Astrocyte (in vitro differentiated cells and primary cell): ENCODE measurements at regions not wholly inside any gene's neighbourhood (a gene's known extent, or its start where the extent isn't known, plus 50 kb on each side); places are given as distances from the start of the nearest gene placed in this dataset.
A peak's percentile ranks its signal among the peaks of the same experiment; 100 is the strongest.

Experiments used
- DNase-seq: peaks from one replicate; pipeline ENCODE4 v3.0.0-alpha.2; 2010; ENCODE audit warnings: low read depth
- FAIRE-seq: peaks from 2 replicates; lab custom pipeline; 2011; peaks lifted over from hg19 to GRCh38; lab: Jason Lieb, UNC
- H2AFZ ChIP-seq: 2 replicates; pipeline ENCODE4 v1.6.0; 2012; ENCODE audit warnings: low read depth, low read length, inconsistent platforms
- H3K27ac ChIP-seq: 2 replicates; pipeline ENCODE4 v1.5.1; 2011; ENCODE audit warnings: low read depth, low read length, inconsistent platforms
- H3K27me3 ChIP-seq: 2 replicates; pipeline ENCODE4 v1.6.0; 2011; ENCODE audit warnings: low read length, inconsistent platforms; ENCODE audit not compliant: insufficient read depth
- H3K36me3 ChIP-seq: 2 replicates; pipeline ENCODE4 v1.5.1; 2011; ENCODE audit warnings: low read length, inconsistent platforms; ENCODE audit not compliant: insufficient read depth
- H3K4me1 ChIP-seq: 2 replicates; pipeline ENCODE4 v1.5.1; 2011; ENCODE audit warnings: low read length, inconsistent platforms; ENCODE audit not compliant: insufficient read depth
- H3K4me2 ChIP-seq: 2 replicates; pipeline ENCODE4 v1.6.0; 2012; ENCODE audit warnings: low read length, inconsistent platforms
- H3K4me3 ChIP-seq: 2 replicates; pipeline ENCODE4 v1.5.1; 2011; ENCODE audit warnings: low read depth, mild to moderate bottlenecking, low read length, inconsistent platforms; ENCODE audit not compliant: insufficient read depth
- H3K79me2 ChIP-seq: 2 replicates; pipeline ENCODE4 v1.6.0; 2012; ENCODE audit warnings: mild to moderate bottlenecking, low read length, inconsistent platforms; ENCODE audit not compliant: insufficient read depth
- H3K9ac ChIP-seq: 2 replicates; pipeline ENCODE4 v1.6.0; 2012; ENCODE audit warnings: mild to moderate bottlenecking, low read length, inconsistent platforms
- H3K9me3 ChIP-seq: 2 replicates; pipeline ENCODE4 v1.5.1; 2012; ENCODE audit warnings: low read depth, mild to moderate bottlenecking, low read length, inconsistent platforms; ENCODE audit not compliant: insufficient read depth
- H4K20me1 ChIP-seq: 2 replicates; pipeline ENCODE4 v1.6.0; 2012; ENCODE audit warnings: low read length, inconsistent platforms; ENCODE audit not compliant: insufficient read depth
- H3K27ac Mint-ChIP-seq: one replicate; pipeline ENCODE4 v1.8.0; 2021; ENCODE audit warnings: mild to moderate bottlenecking, mixed read lengths; ENCODE audit not compliant: unreplicated experiment
- H3K27me3 Mint-ChIP-seq: one replicate; pipeline ENCODE4 v1.8.0; 2021; ENCODE audit warnings: low read depth, mixed read lengths; ENCODE audit not compliant: unreplicated experiment
- H3K36me3 Mint-ChIP-seq: one replicate; pipeline ENCODE4 v1.8.0; 2021; ENCODE audit warnings: low read depth, mixed read lengths; ENCODE audit not compliant: unreplicated experiment
- H3K4me1 Mint-ChIP-seq: one replicate; pipeline ENCODE4 v1.8.0; 2021; ENCODE audit warnings: low read depth, mixed read lengths; ENCODE audit not compliant: unreplicated experiment
- H3K4me3 Mint-ChIP-seq: one replicate; pipeline ENCODE4 v1.8.0; 2021; ENCODE audit warnings: mild to moderate bottlenecking, moderate library complexity, mixed read lengths; ENCODE audit not compliant: unreplicated experiment
- H3K9me3 Mint-ChIP-seq: one replicate; pipeline ENCODE4 v1.8.0; 2021; ENCODE audit warnings: mild to moderate bottlenecking, mixed read lengths; ENCODE audit not compliant: unreplicated experiment
- EZH2 ChIP-seq: IDR thresholded peaks from 2 replicates; pipeline ENCODE4 v1.6.1; 2012; ENCODE audit warnings: mild to moderate bottlenecking, low read length, inconsistent platforms; ENCODE audit not compliant: insufficient read depth
- TF ChIP-seq, protein P1 (sequence below): IDR thresholded peaks from 2 replicates; pipeline ENCODE4 v1.5.1; 2011; ENCODE audit warnings: low read depth, mild to moderate bottlenecking, inconsistent platforms, low read length, moderate library complexity; ENCODE audit not compliant: insufficient read depth

DNA sequence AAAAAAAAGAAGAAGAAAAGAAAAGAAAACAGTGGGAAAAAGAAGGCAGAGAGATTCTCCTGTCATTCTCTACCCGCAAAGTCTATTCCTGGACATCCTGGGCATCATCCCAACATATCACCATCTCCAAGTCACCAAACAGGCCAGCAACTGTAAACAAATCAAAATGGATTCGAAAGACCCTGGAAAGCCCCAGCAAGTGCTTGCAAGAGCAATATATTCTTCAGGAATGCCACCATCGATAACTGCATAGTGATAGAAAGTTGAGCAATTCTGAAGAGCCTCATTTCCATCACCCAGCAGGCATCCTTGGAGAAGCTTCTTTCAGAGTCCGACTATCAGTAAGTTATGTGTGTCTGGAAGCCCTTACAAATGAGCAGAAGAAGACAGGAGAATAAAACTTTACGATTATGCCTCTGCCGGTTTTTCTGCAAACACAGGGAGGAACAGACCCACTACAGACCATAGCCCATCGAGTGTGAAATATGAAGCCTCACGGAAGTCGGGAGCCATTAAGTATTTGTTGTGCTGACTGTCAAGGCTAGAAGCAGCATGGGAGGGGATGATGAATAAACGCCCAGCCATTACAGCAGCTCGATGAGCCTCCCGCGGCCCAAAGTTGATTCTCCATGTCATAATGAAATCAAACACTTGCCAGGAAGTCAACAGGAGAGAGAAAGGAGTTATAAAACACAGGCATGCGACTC, 64.5 kb upstream of the SEC14L1 start:
- H3K27ac ChIP-seq: no peak overlapping the region
- H3K4me1 Mint-ChIP-seq: no peaks in the 10 kb centered on the region
- TF ChIP-seq EZH2: no peak
- TF ChIP-seq, protein P1, sequence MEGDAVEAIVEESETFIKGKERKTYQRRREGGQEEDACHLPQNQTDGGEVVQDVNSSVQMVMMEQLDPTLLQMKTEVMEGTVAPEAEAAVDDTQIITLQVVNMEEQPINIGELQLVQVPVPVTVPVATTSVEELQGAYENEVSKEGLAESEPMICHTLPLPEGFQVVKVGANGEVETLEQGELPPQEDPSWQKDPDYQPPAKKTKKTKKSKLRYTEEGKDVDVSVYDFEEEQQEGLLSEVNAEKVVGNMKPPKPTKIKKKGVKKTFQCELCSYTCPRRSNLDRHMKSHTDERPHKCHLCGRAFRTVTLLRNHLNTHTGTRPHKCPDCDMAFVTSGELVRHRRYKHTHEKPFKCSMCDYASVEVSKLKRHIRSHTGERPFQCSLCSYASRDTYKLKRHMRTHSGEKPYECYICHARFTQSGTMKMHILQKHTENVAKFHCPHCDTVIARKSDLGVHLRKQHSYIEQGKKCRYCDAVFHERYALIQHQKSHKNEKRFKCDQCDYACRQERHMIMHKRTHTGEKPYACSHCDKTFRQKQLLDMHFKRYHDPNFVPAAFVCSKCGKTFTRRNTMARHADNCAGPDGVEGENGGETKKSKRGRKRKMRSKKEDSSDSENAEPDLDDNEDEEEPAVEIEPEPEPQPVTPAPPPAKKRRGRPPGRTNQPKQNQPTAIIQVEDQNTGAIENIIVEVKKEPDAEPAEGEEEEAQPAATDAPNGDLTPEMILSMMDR: no peak
- no peaks in the 10 kb centered on the region for H3K79me2 ChIP-seq
- H3K9ac ChIP-seq: no peak overlapping the region
- no peaks in the 10 kb centered on the region for H3K36me3 ChIP-seq
- H3K4me1 ChIP-seq: no peaks in the 10 kb centered on the region
- FAIRE-seq (no peak), DNase-seq (no peak)
- no peak overlapping the region for H3K27ac Mint-ChIP-seq
- H3K36me3 Mint-ChIP-seq: no peaks in the 10 kb centered on the region
- H4K20me1 ChIP-seq: no peaks in the 10 kb centered on the region
- H3K9me3 Mint-ChIP-seq: no peaks in the 10 kb centered on the region
- no peaks in the 10 kb centered on the region for H3K9me3 ChIP-seq
- H3K27me3 Mint-ChIP-seq: peaks cover 40% of the 10 kb centered on the region
- no peak overlapping the region for H3K4me3 ChIP-seq
- H3K4me2 ChIP-seq: peak overlapping the region; percentile 60
- H2AFZ ChIP-seq: peak overlapping the region; percentile 19
- peaks cover 11% of the 10 kb centered on the region for H3K27me3 ChIP-seq
- no peak overlapping the region for H3K4me3 Mint-ChIP-seq

GRCh38 chr17:77083531-77083930, 57.2 kb upstream of the SEC14L1 start:
- Mint-ChIP-seq H3K4me1 (peaks cover 3% of the 10 kb centered on the region), H3K36me3 (no peaks in the 10 kb centered on the region), H3K9me3 (peaks cover 3% of the 10 kb centered on the region), H3K4me3 (no peak overlapping the region), H3K27me3 (peaks cover 4% of the 10 kb centered on the region), H3K27ac (no peak overlapping the region)
- H3K27ac ChIP-seq: no peak overlapping the region
- H3K79me2 ChIP-seq: no peaks in the 10 kb centered on the region
- H3K9ac ChIP-seq: no peak overlapping the region
- H2AFZ ChIP-seq: no peak overlapping the region
- H3K4me1 ChIP-seq: peaks cover 7% of the 10 kb centered on the region
- H3K9me3 ChIP-seq: no peaks in the 10 kb centered on the region
- FAIRE-seq: no peak
- H4K20me1 ChIP-seq: no peaks in the 10 kb centered on the region
- no peak overlapping the region for H3K4me3 ChIP-seq
- H3K27me3 ChIP-seq: no peaks in the 10 kb centered on the region
- TF ChIP-seq, protein P1: no peak
- no peak for TF ChIP-seq EZH2
- no peak for DNase-seq
- no peaks in the 10 kb centered on the region for H3K36me3 ChIP-seq
- no peak overlapping the region for H3K4me2 ChIP-seq

DNA sequence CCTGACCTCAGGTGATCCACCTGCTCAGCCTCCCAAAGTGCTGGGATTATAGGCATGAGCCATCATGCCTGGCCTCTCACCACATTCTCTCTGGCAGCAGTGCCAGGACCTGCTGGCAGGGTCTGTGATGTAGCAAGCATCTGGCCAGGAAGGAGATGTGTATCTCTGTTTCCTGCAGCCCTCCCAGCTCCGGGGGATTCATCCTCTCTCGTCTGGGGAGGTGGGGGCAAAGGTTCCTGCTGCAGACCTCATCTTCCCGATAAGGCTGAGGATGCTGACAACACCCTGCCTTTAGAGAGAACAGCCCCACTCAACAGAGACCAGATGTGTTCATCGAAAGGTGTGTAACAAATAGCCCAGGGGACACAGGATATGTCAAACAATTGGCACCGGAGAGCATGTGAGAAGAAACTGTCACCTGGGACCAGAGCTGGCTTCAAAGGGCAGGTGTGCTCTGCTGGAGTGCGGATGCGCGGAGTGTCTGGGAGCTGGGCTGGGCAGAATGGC, 54.8 kb upstream of the SEC14L1 start:
- Histone ChIP-seq H3K4me3 (no peak overlapping the region), H3K79me2 (peaks cover 23% of the 10 kb centered on the region), H3K4me1 (peaks cover 17% of the 10 kb centered on the region), H4K20me1 (no peaks in the 10 kb centered on the region), H3K36me3 (no peaks in the 10 kb centered on the region), H3K4me2 (no peak overlapping the region), H2AFZ (no peak overlapping the region), H3K27me3 (no peaks in the 10 kb centered on the region), H3K9me3 (no peaks in the 10 kb centered on the region), H3K27ac (no peak overlapping the region), H3K9ac (no peak overlapping the region)
- H3K4me3 Mint-ChIP-seq: no peak overlapping the region
- H3K9me3 Mint-ChIP-seq: peaks cover 3% of the 10 kb centered on the region
- no peak for DNase-seq
- H3K36me3 Mint-ChIP-seq: no peaks in the 10 kb centered on the region
- H3K4me1 Mint-ChIP-seq: peaks cover 8% of the 10 kb centered on the region
- H3K27ac Mint-ChIP-seq: no peak overlapping the region
- no peak for TF ChIP-seq EZH2
- TF ChIP-seq, protein P1: no peak
- H3K27me3 Mint-ChIP-seq: peaks cover 4% of the 10 kb centered on the region
- no peak for FAIRE-seq
